GM18502 (cell line): ENCODE measurements at regions not wholly inside any gene's neighbourhood (a gene's known extent, or its start where the extent isn't known, plus 50 kb on each side); places are given as distances from the start of the nearest gene placed in this dataset.
"Not testable (repeated sequence)": the region's sequence is repeated elsewhere in the genome, so short reads cannot be mapped to it uniquely, and the experiment has no call there.

Source experiments
- ATAC-seq: cut with Tn5 transposase; IDR thresholded peaks from one replicate; pipeline ENCODE4 v1.9.1; 2021; ENCODE audit warnings: mild to moderate bottlenecking; ENCODE audit not compliant: unreplicated experiment, poor library complexity

- ATAC-seq = no peak
Measured at GRCh38 chr13:80555796-80556678, 215.1 kb upstream of the SPRY2 start.

- ATAC-seq = no peak
Measured at GRCh38 chr13:80552851-80553440, 212.0 kb upstream of the SPRY2 start.

GRCh38 chr13:80551650-80552497, 210.9 kb upstream of the SPRY2 start:
- no peak for ATAC-seq

- no peak for ATAC-seq
Measured at GRCh38 chr13:80550971-80551441, 210.1 kb upstream of the SPRY2 start.

GRCh38 chr13:80548915-80549314, 208.0 kb upstream of the SPRY2 start:
- ATAC-seq = no peak

GRCh38 chr13:80547885-80548825, 207.2 kb upstream of the SPRY2 start:
- ATAC-seq = no peak

GRCh38 chr13:80547341-80547740, 206.4 kb upstream of the SPRY2 start:
- no peak for ATAC-seq

GRCh38 chr13:80533175-80533574, 192.2 kb upstream of the SPRY2 start:
- ATAC-seq = no peak

GRCh38 chr13:80530902-80531301, 190.0 kb upstream of the SPRY2 start:
- no peak for ATAC-seq

GRCh38 chr13:80530191-80530590, 189.3 kb upstream of the SPRY2 start:
- ATAC-seq = no peak

- ATAC-seq = no peak
Measured at GRCh38 chr13:80529734-80530133, 188.8 kb upstream of the SPRY2 start.

GRCh38 chr13:80528733-80529132, 187.8 kb upstream of the SPRY2 start:
- ATAC-seq = no peak

GRCh38 chr13:80527400-80527799, 186.5 kb upstream of the SPRY2 start:
- ATAC-seq = no peak

GRCh38 chr13:80524447-80525215, 183.7 kb upstream of the SPRY2 start:
- no peak for ATAC-seq

GRCh38 chr13:80523134-80523533, 182.2 kb upstream of the SPRY2 start:
- no peak for ATAC-seq

GRCh38 chr13:80522463-80522862, 181.5 kb upstream of the SPRY2 start:
- not testable (repeated sequence) for ATAC-seq

GRCh38 chr13:80516818-80517348, 176.0 kb upstream of the SPRY2 start:
- no peak for ATAC-seq

- no peak for ATAC-seq
Measured at GRCh38 chr13:80515296-80515695, 174.4 kb upstream of the SPRY2 start.

GRCh38 chr13:80513196-80513595, 172.3 kb upstream of the SPRY2 start:
- no peak for ATAC-seq
